Fibroblast of lung (primary cell): ENCODE measurements at regions not wholly inside any gene's neighbourhood (a gene's known extent, or its start where the extent isn't known, plus 50 kb on each side); places are given as distances from the start of the nearest gene placed in this dataset.

Experiments used
- CTCF ChIP-seq, 2 donors: IDR thresholded peaks in 1 of 2; conservative IDR thresholded peaks in 1 of 2; 1 replicate in 1 of 2; 2 replicates in 1 of 2; pipeline ENCODE4 v1.5.1; 2011 to 2012; ENCODE audit warnings: low read length in 2 of 2, control low read depth in 1 of 2, inconsistent platforms in 1 of 2, low read depth in 1 of 2, mild to moderate bottlenecking in 1 of 2
- EZH2 ChIP-seq: IDR thresholded peaks from 2 replicates; pipeline ENCODE4 v1.5.1; 2012; ENCODE audit warnings: low read length, control low read depth, mild to moderate bottlenecking; ENCODE audit errors: missing control alignments

GRCh38 chr11:121692236-121692635 lies 239.5 kb upstream of the SORL1-AS1 start:
- no peak for TF ChIP-seq CTCF (conservative IDR thresholded peaks at IDR 0.05 in 1 of 2, IDR thresholded peaks at IDR 0.05 in 1 of 2; ENCODE audit: low read depth in 1 of 2, low read length in 2 of 2)
- no peak for TF ChIP-seq EZH2
